ENCODE measurements at regions not wholly inside any gene's neighbourhood (a gene's known extent, or its start where the extent isn't known, plus 50 kb on each side); places are given as distances from the start of the nearest gene placed in this dataset.

- Mint-ChIP-seq H3K36me3 (peaks cover 2% of the 10 kb centered on the region), H3K27ac (no peak overlapping the region), H3K4me1 (peaks cover 56% of the 10 kb centered on the region), H3K4me3 (no peak overlapping the region), H3K27me3 (ENCODE audit: insufficient read depth, low read depth) (peaks cover 2% of the 10 kb centered on the region), H3K9me3 (no peaks in the 10 kb centered on the region)
- Histone ChIP-seq H3K27ac (no peak overlapping the region), H3K36me3 (no peaks in the 10 kb centered on the region), H3F3A (ENCODE audit: low read depth) (no peaks in the 10 kb centered on the region), H3K9me3 (ENCODE audit: low read depth) (no peaks in the 10 kb centered on the region), H3K4me1 (peaks cover 30% of the 10 kb centered on the region), H3K79me2 (ENCODE audit: low read depth) (no peaks in the 10 kb centered on the region), H3K27me3 (no peaks in the 10 kb centered on the region), H3K4me2 (no peak overlapping the region), H4K20me1 (ENCODE audit: low read depth) (no peaks in the 10 kb centered on the region), H3K9ac (no peak overlapping the region), H3K4me3 (no peak overlapping the region), H2AFZ (replicated peaks) (no peak overlapping the region)
- no peak for DNase-seq (ENCODE audit: low spot score)
- TF ChIP-seq CTCF (IDR thresholded peaks at IDR 0.05) (no peak), EZH2 (IDR thresholded peaks at IDR 0.05) (no peak), EZH2phosphoT487 (IDR thresholded peaks at IDR 0.05) (no peak)
Measured at GRCh38 chr1:178643831-178644230, 81.2 kb upstream of the RALGPS2 start.

- Mint-ChIP-seq H3K9me3 (no peaks in the 10 kb centered on the region), H3K36me3 (peaks cover 2% of the 10 kb centered on the region), H3K27me3 (ENCODE audit: insufficient read depth, low read depth) (peaks cover 3% of the 10 kb centered on the region), H3K4me1 (peaks cover 57% of the 10 kb centered on the region), H3K27ac (peak overlapping the region; percentile 95), H3K4me3 (peak overlapping the region; percentile 79)
- Histone ChIP-seq H3K4me3 (peak overlapping the region; percentile 41), H3K36me3 (no peaks in the 10 kb centered on the region), H3F3A (ENCODE audit: low read depth) (no peaks in the 10 kb centered on the region), H4K20me1 (ENCODE audit: low read depth) (no peaks in the 10 kb centered on the region), H3K9ac (no peak overlapping the region), H3K79me2 (ENCODE audit: low read depth) (no peaks in the 10 kb centered on the region), H3K27ac (no peak overlapping the region), H3K4me1 (peaks cover 30% of the 10 kb centered on the region), H3K4me2 (peak overlapping the region; percentile 77), H3K27me3 (no peaks in the 10 kb centered on the region), H2AFZ (replicated peaks) (peak overlapping the region; percentile 93), H3K9me3 (ENCODE audit: low read depth) (no peaks in the 10 kb centered on the region)
- no peak for DNase-seq (ENCODE audit: low spot score)
- TF ChIP-seq EZH2 (IDR thresholded peaks at IDR 0.05) (no peak), CTCF (IDR thresholded peaks at IDR 0.05) (no peak), EZH2phosphoT487 (IDR thresholded peaks at IDR 0.05) (no peak)
Measured at GRCh38 chr1:178644308-178645120, 80.5 kb upstream of the RALGPS2 start.

GRCh38 chr1:178645157-178645807 is 79.8 kb upstream of the RALGPS2 start:
- Mint-ChIP-seq H3K4me1 (peaks cover 64% of the 10 kb centered on the region), H3K9me3 (no peaks in the 10 kb centered on the region), H3K27ac (peak overlapping the region; percentile 95), H3K36me3 (peaks cover 2% of the 10 kb centered on the region), H3K27me3 (ENCODE audit: insufficient read depth, low read depth) (peaks cover 6% of the 10 kb centered on the region), H3K4me3 (peak overlapping the region; percentile 79)
- H3K9ac ChIP-seq: no peak overlapping the region
- H3K4me3 ChIP-seq: peak overlapping the region; percentile 41
- H3K27ac ChIP-seq: no peak overlapping the region
- no peak for TF ChIP-seq CTCF (IDR thresholded peaks at IDR 0.05)
- TF ChIP-seq EZH2phosphoT487 (IDR thresholded peaks at IDR 0.05): no peak
- no peak for TF ChIP-seq EZH2 (IDR thresholded peaks at IDR 0.05)
- H3K79me2 ChIP-seq (ENCODE audit: low read depth): no peaks in the 10 kb centered on the region
- peak; percentile 55 for DNase-seq (ENCODE audit: low spot score)
- H2AFZ ChIP-seq (replicated peaks): peak overlapping the region; percentile 93
- H3K9me3 ChIP-seq (ENCODE audit: low read depth): no peaks in the 10 kb centered on the region
- H3K4me2 ChIP-seq: peak overlapping the region; percentile 77
- no peaks in the 10 kb centered on the region for H3K36me3 ChIP-seq
- H3K4me1 ChIP-seq: peaks cover 30% of the 10 kb centered on the region
- H3F3A ChIP-seq (ENCODE audit: low read depth): no peaks in the 10 kb centered on the region
- no peaks in the 10 kb centered on the region for H4K20me1 ChIP-seq (ENCODE audit: low read depth)
- H3K27me3 ChIP-seq: no peaks in the 10 kb centered on the region
